Eye (tissue), 1 donor: ENCODE measurements at regions not wholly inside any gene's neighbourhood (a gene's known extent, or its start where the extent isn't known, plus 50 kb on each side); places are given as distances from the start of the nearest gene placed in this dataset.
"Not testable (repeated sequence)": the region's sequence is repeated elsewhere in the genome, so short reads cannot be mapped to it uniquely, and the experiment has no call there.

Experiments used
- DNase-seq: peaks from one replicate; pipeline ENCODE4 v3.0.0-alpha.2; 2015

DNA sequence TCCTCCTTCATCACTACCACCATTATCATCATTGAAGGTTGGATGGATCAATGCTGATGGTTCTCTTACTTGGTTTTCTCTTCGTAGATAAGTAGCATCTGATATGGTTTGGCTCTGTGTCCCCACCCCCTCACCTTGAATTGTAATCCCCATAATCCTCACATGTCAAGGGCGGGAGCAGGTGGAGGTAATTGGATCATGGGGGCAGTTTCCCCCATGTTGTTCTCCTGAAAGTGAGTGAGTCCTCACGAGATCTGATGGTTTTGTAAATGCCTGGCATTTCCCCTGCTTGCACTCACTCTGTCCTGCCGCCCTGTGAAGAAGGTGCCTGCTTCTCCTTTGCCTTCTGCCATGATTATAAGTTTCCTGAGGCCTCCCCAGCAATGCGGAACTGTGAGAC is 172.4 kb upstream of the PWP1 start:
- DNase-seq = no peak

DNA sequence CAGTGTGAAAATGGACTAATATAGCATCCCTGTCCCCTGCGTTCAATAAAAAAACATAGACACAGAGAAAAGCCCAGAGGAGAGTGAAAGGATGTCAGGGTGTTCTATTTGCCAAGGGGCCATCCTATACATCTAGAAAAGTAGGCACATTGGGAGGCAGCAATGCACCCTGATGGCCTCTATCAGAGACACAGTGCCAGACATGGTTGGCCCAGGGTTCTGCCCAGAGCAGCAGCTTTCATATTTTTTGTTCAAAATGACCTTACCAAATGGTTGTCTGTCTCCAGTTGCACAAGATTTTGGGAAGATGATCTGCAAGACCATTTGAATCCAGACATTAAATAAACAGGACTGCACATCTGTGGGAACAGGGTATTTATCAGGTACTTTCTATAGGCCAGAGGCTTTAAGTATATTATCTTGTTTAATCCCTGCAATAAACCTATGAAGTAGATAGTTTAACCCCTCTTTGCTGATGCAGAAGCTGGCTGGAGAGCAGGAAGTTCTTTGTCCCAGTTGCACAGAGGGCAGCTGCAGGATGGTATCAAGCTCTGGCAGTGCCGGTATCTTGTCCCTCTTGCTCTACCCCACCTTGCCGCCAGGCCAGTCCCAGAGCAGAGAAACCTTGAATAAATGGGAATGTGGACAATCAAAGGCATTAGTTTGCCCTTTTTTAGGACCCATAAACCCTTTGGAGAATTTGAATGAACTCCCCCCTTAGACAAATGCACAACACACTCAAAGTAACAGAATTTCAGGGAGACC is 171.8 kb upstream of the PWP1 start:
- DNase-seq = no peak

DNA sequence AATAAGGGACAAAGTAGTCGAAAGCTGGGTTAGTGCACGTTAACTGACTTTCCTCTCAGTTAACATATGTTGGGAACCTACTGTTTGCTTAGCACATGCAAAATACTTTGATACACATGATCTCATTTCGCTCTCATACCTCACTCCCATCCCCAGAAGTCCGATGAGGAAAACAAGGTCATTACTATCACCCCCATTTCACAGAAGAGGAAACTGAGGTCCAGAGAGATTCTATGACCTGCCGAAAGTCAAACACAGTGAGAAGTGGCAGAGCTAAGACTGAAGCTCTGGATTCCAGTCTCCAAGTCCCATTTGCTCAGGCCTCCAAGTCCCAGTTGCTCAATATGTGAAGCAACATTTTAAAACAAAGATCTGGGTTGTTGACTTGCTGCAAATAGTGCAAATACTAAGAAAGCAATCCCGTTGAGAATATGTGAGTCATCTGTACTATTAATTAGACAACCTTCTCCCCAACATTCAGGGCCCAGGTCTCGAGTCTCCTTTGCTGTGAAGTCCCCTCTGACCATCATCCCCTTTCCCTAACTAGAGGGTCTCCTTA is 170.6 kb upstream of the PWP1 start:
- no peak for DNase-seq

DNA sequence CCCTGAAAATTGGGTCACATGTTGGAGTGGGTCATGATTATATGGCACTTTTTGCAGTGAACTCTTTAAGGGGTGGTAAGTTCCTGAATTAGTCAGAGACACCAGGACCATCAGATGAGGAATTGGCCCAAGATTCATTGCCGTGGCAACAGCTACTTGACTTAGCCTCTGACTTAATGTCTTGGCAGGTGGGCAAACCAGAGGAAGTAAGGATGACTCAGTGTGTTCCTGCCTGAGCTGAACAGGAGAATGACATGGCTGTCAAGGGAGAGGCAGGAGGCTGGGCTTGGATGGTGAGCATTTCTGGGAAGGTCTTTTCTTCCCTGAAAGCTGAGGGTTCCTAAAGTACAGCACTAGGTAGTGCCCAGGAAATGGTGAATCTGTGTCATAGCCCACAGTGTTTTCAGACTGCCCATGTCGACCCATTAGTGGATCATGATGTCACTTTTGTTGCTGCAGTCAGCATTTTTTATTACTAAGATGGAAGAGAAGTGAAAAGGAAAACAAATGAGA is 170.1 kb upstream of the PWP1 start:
- peak; percentile 18 for DNase-seq

DNA sequence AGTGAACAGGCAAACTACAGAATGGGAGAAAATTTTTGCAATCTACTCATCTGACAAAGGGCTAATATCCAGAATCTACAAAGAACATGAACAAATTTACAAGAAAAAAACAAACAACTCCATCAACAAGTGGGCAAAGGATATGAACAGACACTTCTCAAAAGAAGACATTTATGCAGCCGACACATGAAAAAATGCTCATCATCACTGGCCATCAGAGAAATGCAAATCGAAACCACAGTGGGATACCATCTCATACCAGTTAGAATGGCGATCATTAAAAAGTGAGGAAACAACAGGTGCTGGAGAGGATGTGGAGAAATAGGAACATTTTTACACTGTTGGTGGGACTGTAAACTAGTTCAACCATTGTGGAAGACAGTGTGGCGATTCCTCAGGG is 167.8 kb upstream of the PWP1 start:
- not testable (repeated sequence) for DNase-seq

DNA sequence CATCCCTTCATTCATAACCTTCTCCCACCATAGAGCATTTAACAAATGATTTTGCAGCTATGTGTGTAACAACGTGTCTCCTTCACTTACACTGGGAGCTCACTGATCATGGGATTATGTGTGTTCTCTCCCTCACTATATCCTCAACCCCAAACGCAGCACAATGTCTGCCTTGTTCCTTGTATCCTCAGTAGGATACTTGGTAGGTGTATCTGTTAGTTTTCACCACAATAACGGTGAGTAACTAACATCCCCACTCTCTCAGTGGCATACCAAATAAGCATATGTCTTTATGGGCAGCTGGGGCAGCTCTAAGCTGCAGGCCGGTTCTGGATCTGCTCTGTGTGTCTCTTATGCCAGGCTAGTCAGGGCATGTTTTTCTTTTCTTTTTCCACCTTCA is 166.7 kb upstream of the PWP1 start:
- DNase-seq = no peak

DNA sequence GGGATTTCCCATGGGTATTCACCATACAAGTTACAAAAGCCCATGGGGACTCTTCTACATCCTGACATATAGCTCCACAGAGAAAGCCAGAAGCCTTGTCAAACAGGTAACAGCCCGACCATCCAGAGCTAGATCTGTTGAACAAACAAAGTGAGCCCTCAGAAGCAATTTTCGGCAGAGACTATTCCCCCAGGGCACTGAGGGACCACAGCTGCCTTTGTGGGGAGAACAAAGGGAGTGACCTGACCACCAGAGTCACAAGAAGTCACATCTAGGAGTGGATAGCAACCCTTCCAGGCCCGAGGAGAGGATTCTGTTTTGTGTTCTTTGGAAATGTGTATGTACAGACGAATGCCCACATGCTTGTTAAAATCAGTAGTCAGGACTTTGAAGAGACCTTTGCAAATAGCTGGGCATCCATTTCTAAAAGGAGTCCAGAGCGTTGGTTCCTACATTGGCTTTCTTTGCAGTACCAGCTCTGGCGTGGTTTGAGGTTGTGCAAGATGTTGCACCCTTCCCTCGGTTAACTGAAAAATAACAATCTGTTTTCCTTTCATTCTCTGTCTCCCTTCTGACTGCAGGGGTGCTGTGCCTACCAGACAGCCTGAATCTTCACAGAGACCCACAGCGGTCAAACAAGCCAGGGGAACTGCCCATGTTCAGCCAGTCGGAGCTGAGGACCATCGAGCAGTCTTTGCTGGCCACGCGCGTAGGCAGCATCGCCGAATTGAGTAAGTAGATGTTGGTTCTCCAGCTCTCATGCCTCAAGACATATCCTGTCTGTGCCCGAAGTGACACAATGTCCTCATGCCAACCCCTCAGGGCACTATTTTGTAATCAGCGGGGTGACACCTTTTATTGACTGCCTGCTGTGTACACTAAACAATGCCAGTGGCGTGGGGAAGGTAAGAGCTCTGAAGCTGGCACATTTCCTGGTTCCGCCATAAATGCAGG is 165.4 kb upstream of the PWP1 start:
- DNase-seq = no peak

DNA sequence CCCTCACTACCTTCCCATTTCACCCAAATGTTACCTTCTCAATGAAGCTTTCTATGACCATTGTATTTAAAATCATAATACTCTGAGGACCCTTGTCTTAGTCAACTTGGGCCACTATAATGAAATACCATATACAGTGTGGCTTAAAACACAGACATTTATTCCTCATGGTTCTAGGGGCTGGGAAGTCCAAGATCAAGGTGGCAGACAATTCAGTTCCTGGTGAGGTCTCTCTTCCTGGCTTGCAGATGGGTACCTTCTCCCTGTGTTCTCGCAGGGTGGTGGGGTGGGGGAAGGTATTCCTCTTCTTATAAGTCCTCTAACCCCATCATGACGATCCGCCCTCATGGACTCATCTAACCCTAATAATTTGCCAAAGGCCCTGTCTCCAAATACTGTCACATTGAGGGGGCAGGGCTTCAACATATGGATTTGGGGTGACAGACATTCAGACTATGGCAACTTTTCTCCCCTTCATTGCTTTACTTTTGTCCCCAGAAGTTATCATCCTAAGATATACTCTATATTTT is 163.7 kb upstream of the PWP1 start:
- DNase-seq = no peak

DNA sequence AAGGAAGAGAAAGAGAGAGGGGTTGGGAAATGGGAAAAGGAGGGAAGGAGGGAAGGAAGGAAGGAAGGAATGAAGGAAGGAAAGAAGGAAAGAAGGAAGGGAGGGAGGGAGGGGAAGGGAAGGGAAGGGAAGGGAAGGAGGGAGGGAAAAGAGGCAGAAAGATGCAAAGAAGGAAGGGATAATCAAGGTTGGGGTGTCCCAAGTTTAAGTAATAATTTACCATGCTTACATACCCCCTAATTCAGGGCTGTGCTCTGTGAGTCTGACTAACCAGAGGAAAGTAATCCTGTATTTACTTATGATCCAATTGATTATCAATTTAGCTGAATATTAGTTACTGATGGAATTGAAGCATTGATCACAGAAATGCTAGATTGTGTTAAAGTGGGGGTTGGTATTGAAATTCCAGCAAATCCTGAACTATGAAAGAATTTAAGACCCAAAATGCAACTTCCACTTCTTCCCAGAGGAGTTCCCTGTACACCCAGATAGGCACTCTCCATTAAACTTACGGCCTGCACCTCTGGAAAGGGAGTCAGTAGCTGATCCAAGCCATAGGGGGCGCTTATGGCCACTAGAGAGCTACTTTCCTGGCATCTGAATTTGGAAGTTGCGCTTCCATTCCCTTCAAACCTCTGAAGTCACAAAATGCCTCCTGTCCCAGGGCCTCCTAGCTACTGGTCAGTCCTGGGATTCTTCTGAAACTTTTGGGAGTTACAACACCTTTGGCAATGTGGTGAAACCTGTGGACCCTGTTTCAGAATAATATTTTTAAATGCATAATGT is 162.7 kb upstream of the PWP1 start:
- DNase-seq = no peak

DNA sequence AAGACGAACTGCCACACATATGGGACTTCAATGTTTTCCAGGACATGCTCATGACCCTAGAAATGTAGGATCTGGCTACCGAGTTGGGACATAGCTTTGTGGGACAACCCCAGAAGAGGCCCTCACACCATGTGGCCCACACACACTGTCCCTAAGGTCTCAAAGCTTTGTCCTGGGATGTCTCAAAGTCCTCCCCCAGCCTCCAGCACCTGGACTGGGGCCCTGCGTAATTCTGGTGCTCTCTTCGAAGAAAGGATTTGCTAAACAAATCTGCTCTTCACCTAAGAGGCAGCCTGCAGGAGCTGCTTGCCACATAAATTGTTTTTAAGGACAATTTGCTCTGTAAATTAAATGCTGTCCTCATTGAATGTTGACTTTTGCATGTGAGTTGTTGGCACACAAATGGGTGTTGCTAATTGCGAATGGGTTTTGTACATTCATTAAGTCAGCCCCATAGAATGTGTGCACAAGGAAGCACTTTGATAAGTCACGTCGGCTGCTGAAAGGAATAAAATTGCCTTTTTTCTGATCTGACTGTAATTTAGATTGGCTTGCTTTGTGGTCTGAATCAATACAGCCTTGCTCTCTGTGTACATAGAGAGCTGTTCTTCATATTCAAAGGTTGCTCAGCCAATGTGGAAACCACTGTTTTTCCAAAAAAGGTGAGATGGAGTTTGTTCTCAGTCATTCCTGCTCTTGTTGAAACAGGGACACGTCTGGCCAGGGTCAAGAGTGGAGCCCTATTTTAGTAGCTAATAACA is 161.6 kb upstream of the PWP1 start:
- no peak for DNase-seq

DNA sequence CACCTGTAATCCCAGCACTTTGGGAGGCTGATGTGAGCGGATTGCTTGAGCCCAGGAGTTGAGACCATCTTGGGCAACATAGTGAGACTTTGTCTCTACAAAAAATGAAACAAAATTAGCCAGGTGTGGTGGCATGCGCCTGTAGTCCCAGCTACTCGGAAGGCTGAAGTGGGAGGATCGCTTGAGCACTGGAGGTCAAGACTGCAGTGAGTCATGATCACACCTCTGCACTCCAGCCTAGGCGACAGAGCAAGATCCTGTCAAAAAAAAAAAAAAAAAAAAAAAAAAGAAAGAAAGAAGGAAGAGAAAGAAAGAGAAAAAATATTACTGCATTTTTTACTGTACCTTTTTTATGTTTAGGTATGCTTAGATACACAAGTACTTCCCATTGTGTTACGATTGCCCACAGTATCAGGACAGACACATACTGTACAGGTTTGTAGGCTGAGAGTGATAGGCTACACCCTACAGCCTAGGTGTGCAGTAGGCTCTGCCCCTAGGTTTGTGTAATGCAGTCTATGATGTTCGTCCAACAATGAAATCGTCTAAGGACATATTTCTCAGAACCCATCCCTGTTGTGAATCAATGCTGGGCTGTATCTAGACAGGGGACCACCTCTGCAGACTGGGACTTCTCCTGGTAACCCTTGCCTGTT is 160.4 kb upstream of the PWP1 start:
- DNase-seq = no peak

DNA sequence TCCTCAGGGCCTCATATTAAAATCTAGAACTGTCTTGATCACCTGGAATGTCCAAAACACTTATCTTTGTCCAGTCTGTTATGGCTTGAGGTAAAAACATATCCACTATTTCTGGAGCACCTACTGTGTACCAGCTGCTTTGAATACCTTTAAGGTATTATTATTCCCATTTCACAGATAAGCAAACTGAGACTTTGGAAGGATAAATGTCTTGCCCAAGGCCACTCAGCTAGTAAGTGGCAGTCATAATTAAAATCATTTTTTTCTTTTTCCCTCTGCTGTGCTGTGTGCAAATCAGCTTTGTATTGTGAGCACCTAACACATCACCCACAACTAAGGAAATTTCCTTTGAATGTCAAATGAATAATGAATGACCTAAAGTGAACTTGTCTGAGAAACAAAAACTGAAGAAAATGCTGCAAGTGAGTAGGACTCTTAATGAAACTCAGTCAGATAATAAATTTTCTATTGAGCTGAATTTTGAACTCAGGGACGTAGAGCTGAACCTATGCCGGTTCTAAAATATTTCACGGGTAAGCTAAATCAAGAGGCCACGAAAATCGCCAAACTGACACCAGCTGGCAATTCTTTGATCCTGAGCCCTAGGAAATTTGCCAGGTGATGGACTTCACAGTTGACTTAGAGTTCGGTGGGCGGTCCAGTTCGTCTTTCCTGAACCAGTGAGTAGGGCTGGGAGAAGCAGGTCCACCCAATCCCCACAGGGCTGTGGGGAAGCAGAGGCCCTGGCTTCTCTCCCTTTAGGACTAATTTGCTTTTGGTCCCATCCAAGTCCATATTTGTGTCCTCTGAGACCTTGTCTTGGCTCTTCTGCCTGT is 159.7 kb upstream of the PWP1 start:
- DNase-seq = no peak

DNA sequence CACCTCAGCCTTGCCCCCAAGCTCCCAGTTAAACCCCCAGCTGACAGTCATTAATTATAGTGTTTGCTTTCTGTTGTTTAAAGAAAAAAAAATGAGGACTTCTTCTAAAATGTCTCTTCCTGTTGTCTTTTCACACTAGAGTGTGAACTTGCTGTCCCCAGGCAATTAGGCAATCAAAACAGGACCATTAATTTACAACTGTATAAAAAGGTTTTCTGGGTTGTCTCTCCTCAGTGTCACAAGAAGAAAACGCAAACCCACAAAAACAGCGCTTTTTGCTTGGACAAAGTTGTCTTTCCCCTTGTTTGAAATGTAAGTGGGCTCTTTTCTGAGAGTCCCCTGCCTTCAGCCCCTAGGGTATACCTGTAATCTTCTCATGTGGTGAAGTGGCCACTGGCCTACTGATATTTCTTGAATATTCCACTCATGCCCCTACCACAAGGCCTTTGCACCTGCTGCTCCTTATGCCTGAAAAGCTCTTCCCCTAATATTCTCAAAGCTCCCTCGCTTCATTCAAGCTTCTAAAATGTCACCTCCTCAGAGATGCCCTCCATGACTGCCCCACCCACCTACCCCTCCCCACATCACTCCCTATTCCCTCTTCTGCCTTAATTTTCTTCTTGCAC is 158.9 kb upstream of the PWP1 start:
- DNase-seq = no peak

DNA sequence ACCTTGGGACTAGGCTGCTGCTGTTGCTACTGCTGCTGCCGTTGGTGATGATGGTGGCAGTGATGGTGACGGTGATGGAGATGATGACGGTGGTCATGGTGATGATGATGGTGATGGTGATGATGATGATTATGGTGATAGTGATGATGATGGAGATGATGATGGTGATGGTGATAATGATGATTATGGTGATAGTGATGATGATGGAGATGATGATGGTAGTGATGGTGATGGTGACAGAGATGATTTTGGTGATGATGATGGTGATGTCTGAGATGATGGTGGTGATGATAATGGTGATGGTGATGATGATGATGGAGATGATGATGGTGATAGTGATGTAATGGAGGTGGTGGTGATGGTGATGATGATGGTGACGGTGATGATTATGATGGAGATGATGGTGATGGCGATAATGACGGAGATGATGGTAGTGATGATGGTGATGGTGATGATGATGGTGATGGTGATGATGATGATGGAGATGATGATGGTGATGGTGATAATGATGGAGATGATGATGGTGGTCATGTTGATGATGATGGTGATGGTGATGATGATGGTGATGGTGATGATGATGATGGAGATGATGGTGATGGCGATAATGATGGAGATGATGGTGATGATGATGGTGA is 156.8 kb upstream of the PWP1 start:
- no peak for DNase-seq

DNA sequence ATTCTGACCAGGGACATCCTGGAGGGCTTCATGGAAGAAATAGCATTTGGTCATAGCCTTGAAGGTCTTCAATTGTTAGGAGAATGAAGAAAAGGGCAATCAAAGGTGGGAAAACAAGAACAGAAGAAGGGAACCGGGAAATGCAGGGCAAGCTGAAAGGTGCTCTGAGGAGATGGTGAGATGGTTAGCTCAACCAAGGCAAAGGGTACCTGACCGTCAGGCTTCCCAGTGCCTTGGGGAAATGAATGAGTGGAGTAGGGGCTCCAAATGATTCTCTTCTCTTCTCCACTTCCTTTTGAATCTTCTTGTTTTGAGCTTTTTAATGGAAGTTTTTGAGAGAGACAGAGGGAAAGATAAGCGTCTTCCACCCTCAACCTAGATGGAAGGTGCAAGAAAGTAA is 155.6 kb upstream of the PWP1 start:
- no peak for DNase-seq

DNA sequence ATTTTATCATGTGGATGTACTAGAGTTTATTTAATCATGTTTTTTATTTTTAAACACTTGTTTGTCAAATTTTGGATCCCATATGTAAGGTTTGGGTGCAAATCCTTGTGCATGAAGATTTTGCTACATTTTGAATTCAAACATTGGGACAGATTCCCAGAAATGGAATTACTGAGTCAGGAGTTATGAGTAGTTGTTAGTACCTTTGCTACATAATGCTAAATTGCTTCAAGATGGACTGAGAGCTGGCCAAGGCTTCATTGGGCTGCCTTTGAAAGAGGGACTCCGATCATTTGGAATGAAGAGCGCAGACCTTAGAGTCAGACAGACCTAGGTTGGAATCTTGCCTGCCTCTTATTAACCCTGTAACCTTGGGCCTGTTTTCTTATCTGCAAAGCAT is 154.9 kb upstream of the PWP1 start:
- peak; percentile 52 for DNase-seq

DNA sequence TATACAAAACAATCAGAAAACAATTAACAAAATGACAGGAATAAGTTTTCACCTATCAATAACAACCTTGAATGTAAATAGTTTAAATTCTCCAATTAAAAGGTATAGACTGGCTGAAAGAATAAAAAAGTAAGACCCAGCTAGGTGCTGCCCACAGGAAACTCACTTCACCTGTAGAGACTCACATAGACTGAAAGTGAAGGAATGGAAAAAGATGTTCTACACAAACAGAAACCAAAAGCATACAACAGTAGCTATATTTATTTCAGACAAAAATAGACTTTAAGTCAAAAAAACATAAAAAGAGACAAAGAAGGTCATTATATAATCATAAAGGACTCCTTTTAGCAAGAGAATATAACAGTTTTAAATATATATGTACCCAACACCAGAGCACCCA is 152.4 kb upstream of the PWP1 start:
- no peak for DNase-seq

DNA sequence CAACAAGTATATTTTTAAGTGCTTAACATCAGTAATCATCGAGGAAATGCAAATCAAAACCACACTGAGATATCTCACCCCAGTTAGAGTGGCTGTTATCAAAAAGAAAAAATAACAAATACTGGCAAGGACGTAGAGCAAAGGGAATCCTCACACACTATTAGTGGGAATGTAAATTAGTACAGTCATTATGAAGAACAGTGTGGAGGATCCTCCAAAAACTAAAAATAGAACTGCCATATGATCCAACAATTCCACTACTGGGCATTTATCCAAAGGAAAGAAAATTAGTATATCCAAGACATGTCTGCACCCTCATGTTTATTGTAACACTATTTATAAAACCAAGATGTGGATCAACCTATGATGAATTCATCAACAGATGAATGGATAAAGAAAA is 149.0 kb upstream of the PWP1 start:
- DNase-seq = no peak

DNA sequence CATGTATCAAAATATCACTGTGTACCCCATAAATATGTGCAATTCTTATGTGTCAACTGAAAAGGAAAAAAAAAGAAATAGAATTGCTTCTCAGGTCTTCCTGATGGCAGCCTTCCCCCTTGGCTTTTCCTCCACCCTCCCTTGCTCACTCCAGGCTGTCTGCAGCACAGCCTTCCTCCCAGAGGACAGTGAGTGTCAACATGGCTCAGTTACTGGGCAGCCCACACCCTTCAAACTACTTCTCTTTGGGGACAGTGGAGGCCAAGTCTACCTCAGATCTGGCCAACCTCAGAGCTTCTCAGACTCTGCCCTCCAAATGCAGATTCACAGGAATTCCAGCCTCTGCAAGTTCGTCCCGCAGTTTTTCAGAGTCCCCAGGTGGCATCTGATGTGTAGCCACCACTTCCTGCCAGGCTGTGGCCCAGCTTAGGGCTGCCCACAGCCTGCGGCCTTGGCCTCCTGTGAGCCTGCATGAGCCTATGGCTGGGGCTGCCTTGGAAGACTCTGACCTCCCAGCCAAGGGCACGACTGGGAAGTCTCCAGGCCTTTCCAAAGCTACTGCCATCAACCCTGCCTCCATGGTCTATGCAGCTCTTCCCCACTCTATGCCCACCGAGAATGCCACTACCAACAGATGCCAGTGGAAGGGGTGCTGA is 148.0 kb upstream of the PWP1 start:
- DNase-seq = no peak
